Spleen (tissue), 7 donors: ENCODE measurements at regions not wholly inside any gene's neighbourhood (a gene's known extent, or its start where the extent isn't known, plus 50 kb on each side); places are given as distances from the start of the nearest gene placed in this dataset.

Experiments
- CTCF ChIP-seq, 11 experiments: fragments of 200-600 bp in 7 of 11; fragments of 450-650 bp in 4 of 11; sonication (generic) in 4 of 11; IDR thresholded peaks in 8 of 11; conservative IDR thresholded peaks in 3 of 11; 1 replicate in 7 of 11; 2 replicates in 4 of 11; pipeline versions ENCODE4 v1.4.0 to v1.8.0; 2016 to 2021; ENCODE audit warnings: antibody characterized with exemption in 11 of 11, inconsistent platforms in 4 of 11, mild to moderate bottlenecking in 1 of 11
- POLR2A ChIP-seq, 3 donors: fragments of 450-650 bp; IDR thresholded peaks; one replicate each; pipeline ENCODE4 v1.5.1; 2017; ENCODE audit warnings: antibody characterized with exemption in 3 of 3, mild to moderate bottlenecking in 1 of 3
- donor health status: DM: no; HTN: no; CAD: no; lungs with moderate emphysema.
- donor health status: DM: no; HTN: no; CAD: no.
- donor health status: DM: no; HTN: no; CAD: no.

- TF ChIP-seq CTCF (IDR thresholded peaks at IDR 0.05 in 8 of 11, conservative IDR thresholded peaks at IDR 0.05 in 3 of 11) (no peak), POLR2A (IDR thresholded peaks at IDR 0.05) (no peak)
Measured at GRCh38 chr11:92770981-92771380, 198.5 kb upstream of the MTNR1B start.
